ENCODE measurements at regions not wholly inside any gene's neighbourhood (a gene's known extent, or its start where the extent isn't known, plus 50 kb on each side); places are given as distances from the start of the nearest gene placed in this dataset.
A peak's percentile ranks its signal among the peaks of the same experiment; 100 is the strongest.

DNA sequence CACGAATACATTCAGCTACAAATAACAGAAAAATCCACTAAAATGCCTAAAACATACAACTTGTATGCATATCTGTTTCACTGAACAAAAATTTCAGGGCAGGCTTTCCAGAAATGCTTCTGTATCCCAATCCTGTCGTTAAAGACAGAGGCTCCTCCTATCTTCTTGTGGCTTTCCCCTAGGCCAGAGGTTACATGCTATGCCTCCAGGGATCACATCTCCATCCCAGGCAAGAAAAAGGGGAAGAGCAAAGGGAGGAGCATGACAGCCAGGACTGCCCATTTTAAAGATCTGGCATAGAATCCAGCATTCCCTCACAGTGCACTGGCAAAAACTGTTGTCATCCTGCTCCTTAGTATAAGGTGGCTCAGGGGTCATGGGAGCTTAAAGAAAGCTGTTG lies 268.7 kb upstream of the SETBP1 start:
- Histone ChIP-seq H3K4me3 (ENCODE audit: low read length) (no peak overlapping the region), H3K27me3 (ENCODE audit: control insufficient read depth, insufficient read depth) (no peaks in the 10 kb centered on the region), H3K27ac (ENCODE audit: low read length) (no peak overlapping the region), H3K4me1 (ENCODE audit: control insufficient read depth, insufficient read depth, low read length) (no peaks in the 10 kb centered on the region), H3K9me3 (ENCODE audit: control insufficient read depth, low read length) (no peaks in the 10 kb centered on the region)
- ATAC-seq (no peak), DNase-seq (no peak)
- intact Hi-C loops (cut with DNase I), result no loop called here
- 55% methylated on average over 2 of the region's 2 CpGs for whole genome bisulfite sequencing

DNA sequence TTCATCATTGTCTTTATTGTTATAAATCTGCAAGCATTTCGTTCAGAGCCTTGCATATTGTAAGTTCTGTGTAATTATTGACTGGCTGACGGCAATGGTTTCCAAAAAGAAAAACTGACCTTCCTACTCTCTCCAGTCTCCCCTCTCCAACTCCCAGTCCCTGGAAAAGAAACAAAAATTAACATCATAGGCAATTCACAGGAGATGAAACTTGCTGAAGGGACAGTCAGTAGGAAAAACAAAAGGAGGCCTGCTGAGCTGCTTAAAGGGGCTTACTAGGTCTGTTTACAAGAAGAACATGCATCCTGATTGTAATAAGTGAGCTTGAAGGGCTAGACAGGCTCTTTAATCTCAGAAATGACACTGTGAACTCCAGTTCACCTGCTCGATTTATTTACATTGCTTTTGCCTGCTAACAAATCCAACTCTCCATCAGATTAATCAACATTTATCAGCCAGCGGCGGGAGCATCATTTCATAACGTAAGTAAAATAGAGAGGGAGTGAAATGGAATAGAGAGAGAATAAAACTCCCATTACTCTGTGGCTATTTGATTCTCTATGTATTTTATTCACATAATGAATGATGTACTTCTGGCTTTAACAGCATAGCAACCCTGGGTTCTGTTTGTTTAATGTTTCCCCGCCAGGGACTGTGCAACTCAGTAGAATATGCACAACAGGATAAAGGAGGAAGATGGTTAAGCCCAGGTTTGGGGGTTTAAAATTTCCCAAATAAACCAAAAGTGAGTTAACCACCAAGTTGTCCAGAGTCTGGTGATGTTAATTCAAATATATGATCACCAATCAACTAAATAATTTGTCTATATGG lies 256.7 kb upstream of the SETBP1 start:
- no peaks in the 10 kb centered on the region for H3K4me1 ChIP-seq (ENCODE audit: control insufficient read depth, insufficient read depth, low read length)
- no peaks in the 10 kb centered on the region for H3K9me3 ChIP-seq (ENCODE audit: control insufficient read depth, low read length)
- 72% methylated on average over 7 of the region's 7 CpGs for WGBS
- H3K27me3 ChIP-seq (ENCODE audit: control insufficient read depth, insufficient read depth), result no peaks in the 10 kb centered on the region
- DNase-seq, result no peak
- intact Hi-C loops (cut with DNase I), result no loop called here
- ATAC-seq, result no peak
- H3K27ac ChIP-seq (ENCODE audit: low read length), result no peak overlapping the region
- H3K4me3 ChIP-seq (ENCODE audit: low read length), result no peak overlapping the region

DNA sequence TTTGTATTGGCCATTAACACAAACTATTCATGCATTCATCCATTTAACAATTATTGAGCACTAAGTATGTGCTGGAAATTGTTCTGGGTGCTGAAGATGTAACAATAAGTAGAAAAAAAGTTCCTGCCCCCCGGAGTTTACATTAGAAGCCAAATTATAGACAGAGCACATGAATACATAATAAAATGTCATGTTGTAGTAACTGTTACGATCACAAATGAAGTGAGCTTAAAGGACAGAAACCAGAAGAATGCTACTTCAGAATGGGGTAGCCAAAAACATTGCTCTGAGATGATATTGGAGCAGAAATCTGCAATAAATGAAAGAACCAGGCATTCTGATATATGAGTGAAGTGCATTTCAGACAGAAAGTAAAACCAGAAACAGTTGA lies 256.0 kb upstream of the SETBP1 start:
- WGBS, result 66% methylated on average over 2 of the region's 2 CpGs
- Histone ChIP-seq H3K27me3 (ENCODE audit: control insufficient read depth, insufficient read depth) (no peaks in the 10 kb centered on the region), H3K9me3 (ENCODE audit: control insufficient read depth, low read length) (no peaks in the 10 kb centered on the region), H3K4me3 (ENCODE audit: low read length) (no peak overlapping the region), H3K27ac (ENCODE audit: low read length) (no peak overlapping the region), H3K4me1 (ENCODE audit: control insufficient read depth, insufficient read depth, low read length) (no peaks in the 10 kb centered on the region)
- ATAC-seq, result no peak
- no peak for DNase-seq
- intact Hi-C loops (cut with DNase I), result no loop called here

- Histone ChIP-seq H3K4me1 (ENCODE audit: control insufficient read depth, insufficient read depth, low read length) (no peaks in the 10 kb centered on the region), H3K4me3 (ENCODE audit: low read length) (no peak overlapping the region), H3K9me3 (ENCODE audit: control insufficient read depth, low read length) (no peaks in the 10 kb centered on the region), H3K27me3 (ENCODE audit: control insufficient read depth, insufficient read depth) (no peaks in the 10 kb centered on the region), H3K27ac (ENCODE audit: low read length) (no peak overlapping the region)
- 73% methylated on average over 2 of the region's 2 CpGs for WGBS
- intact Hi-C loops (cut with DNase I), result no loop called here
- DNase-seq, result no peak
- no peak for ATAC-seq
Observed at GRCh38 chr18:44425161-44425560, 255.5 kb upstream of the SETBP1 start.

DNA sequence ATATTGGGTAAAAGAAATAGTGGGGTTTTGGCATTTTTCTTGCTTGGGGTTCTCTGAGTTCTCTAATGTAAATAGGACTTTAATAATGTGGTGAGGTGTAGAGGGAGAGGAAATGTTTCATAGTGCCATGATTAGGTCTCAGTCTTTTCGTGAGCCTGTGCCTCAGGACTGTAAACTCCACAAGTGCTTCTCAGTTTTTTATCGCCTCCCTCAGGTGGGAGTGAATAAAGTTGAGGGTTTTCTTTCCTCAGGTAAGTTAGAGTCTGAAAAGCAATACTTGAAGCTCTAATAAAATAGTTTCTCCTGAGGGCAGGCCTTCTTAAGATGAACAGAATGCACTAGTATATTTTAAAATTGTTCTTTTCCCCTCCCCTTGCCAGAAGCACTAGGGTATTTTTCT lies 243.1 kb upstream of the SETBP1 start:
- Histone ChIP-seq H3K9me3 (ENCODE audit: control insufficient read depth, low read length) (no peaks in the 10 kb centered on the region), H3K4me1 (ENCODE audit: control insufficient read depth, insufficient read depth, low read length) (no peaks in the 10 kb centered on the region), H3K27ac (ENCODE audit: low read length) (no peak overlapping the region), H3K4me3 (ENCODE audit: low read length) (no peak overlapping the region), H3K27me3 (ENCODE audit: control insufficient read depth, insufficient read depth) (no peaks in the 10 kb centered on the region)
- ATAC-seq (no peak), DNase-seq (no peak)
- intact Hi-C loops (cut with DNase I), result no loop called here
- WGBS, result 85% methylated on average over 2 of the region's 2 CpGs

GRCh38 chr18:44450226-44450625 lies 230.5 kb upstream of the SETBP1 start:
- Histone ChIP-seq H3K9me3 (ENCODE audit: control insufficient read depth, low read length) (no peaks in the 10 kb centered on the region), H3K4me3 (ENCODE audit: low read length) (no peak overlapping the region), H3K27ac (ENCODE audit: low read length) (no peak overlapping the region), H3K27me3 (ENCODE audit: control insufficient read depth, insufficient read depth) (no peaks in the 10 kb centered on the region), H3K4me1 (ENCODE audit: control insufficient read depth, insufficient read depth, low read length) (no peaks in the 10 kb centered on the region)
- 32% methylated on average over 2 of the region's 2 CpGs for WGBS
- DNase-seq (no peak), ATAC-seq (no peak)
- intact Hi-C loops (cut with DNase I), result no loop called here

DNA sequence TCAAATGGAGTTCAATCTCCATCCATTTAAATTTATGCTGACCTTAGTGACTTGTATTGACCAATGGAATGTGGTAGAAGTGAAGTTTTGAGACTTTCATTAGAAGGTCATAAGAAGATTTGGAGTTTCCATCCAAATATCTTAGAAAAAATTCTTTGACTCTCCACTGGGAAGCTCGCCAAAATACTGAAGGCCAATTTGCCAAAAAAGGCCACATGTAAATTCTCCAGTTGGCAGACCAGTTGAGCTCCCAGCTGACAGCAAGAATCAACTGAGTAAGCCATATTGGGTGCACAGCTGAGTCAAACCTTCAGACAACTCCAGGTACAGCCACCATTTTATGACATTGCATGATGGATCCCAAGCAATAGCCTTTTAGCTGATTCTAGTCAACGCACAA lies 228.3 kb upstream of the SETBP1 start:
- intact Hi-C loops (cut with DNase I), result no loop called here
- H3K4me3 ChIP-seq (ENCODE audit: low read length), result no peak overlapping the region
- ATAC-seq (no peak), DNase-seq (no peak)
- WGBS, result 78% methylated on average over 2 of the region's 2 CpGs
- no peak overlapping the region for H3K27ac ChIP-seq (ENCODE audit: low read length)
- H3K9me3 ChIP-seq (ENCODE audit: control insufficient read depth, low read length), result no peaks in the 10 kb centered on the region
- no peaks in the 10 kb centered on the region for H3K4me1 ChIP-seq (ENCODE audit: control insufficient read depth, insufficient read depth, low read length)
- no peaks in the 10 kb centered on the region for H3K27me3 ChIP-seq (ENCODE audit: control insufficient read depth, insufficient read depth)

DNA sequence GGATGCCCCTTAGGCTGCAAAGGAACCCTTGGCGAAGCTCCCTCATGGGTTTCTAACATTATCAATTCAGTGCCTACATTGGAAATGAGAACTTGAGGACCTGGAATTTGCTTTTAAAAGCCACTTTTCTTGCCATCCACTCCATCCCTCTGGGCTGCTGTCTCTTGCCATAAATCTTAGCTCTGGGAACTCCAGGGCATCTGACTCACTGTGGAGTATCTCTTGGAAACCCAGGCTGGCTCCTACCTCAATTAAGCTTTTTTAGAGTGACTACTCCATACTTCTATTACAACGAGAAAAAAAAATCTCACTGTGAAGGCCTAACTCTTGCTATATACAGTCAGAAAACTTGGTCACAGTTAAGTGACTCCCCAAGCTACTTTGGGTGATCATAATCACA lies 227.2 kb upstream of the SETBP1 start:
- no peaks in the 10 kb centered on the region for H3K4me1 ChIP-seq (ENCODE audit: control insufficient read depth, insufficient read depth, low read length)
- H3K4me3 ChIP-seq (ENCODE audit: low read length), result no peak overlapping the region
- H3K27ac ChIP-seq (ENCODE audit: low read length), result no peak overlapping the region
- WGBS, result 89% methylated on average over 2 of the region's 2 CpGs
- peaks cover 2% of the 10 kb centered on the region for H3K27me3 ChIP-seq (ENCODE audit: control insufficient read depth, insufficient read depth)
- H3K9me3 ChIP-seq (ENCODE audit: control insufficient read depth, low read length), result no peaks in the 10 kb centered on the region
- intact Hi-C loops (cut with DNase I), result no loop called here
- DNase-seq (no peak), ATAC-seq (no peak)

- no peak for ATAC-seq
- intact Hi-C loops (cut with DNase I), result no loop called here
Observed at GRCh38 chr18:44458777-44459176, 221.9 kb upstream of the SETBP1 start.

GRCh38 chr18:44464398-44465180 lies 216.1 kb upstream of the SETBP1 start:
- WGBS, result 50% methylated on average over 4 of the region's 4 CpGs
- Histone ChIP-seq H3K9me3 (ENCODE audit: control insufficient read depth, low read length) (no peaks in the 10 kb centered on the region), H3K27me3 (ENCODE audit: control insufficient read depth, insufficient read depth) (no peaks in the 10 kb centered on the region), H3K27ac (ENCODE audit: low read length) (no peak overlapping the region), H3K4me3 (ENCODE audit: low read length) (no peak overlapping the region), H3K4me1 (ENCODE audit: control insufficient read depth, insufficient read depth, low read length) (no peaks in the 10 kb centered on the region)
- DNase-seq, result no peak
- ATAC-seq, result peak; percentile 76 to 83
- intact Hi-C loops (cut with DNase I), result no loop called here

More at GRCh38 chr18:44458777-44459176, 221.9 kb upstream of the SETBP1 start:
- H3K4me1 ChIP-seq (ENCODE audit: control insufficient read depth, insufficient read depth, low read length), result no peaks in the 10 kb centered on the region
- no peak for DNase-seq
- H3K27ac ChIP-seq (ENCODE audit: low read length), result no peak overlapping the region
- peaks cover 2% of the 10 kb centered on the region for H3K27me3 ChIP-seq (ENCODE audit: control insufficient read depth, insufficient read depth)
- H3K4me3 ChIP-seq (ENCODE audit: low read length), result no peak overlapping the region
- no peaks in the 10 kb centered on the region for H3K9me3 ChIP-seq (ENCODE audit: control insufficient read depth, low read length)
- 85% methylated on average over 2 of the region's 2 CpGs for WGBS

GRCh38 chr18:44465381-44465841 lies 215.3 kb upstream of the SETBP1 start:
- no peak overlapping the region for H3K27ac ChIP-seq (ENCODE audit: low read length)
- intact Hi-C loops (cut with DNase I), result no loop called here
- peak in 1 of 2 donors; percentile 66 for ATAC-seq

More at GRCh38 chr18:44465381-44465841, 215.3 kb upstream of the SETBP1 start:
- 38% methylated on average over 2 of the region's 2 CpGs for WGBS
- no peak overlapping the region for H3K4me3 ChIP-seq (ENCODE audit: low read length)
- no peaks in the 10 kb centered on the region for H3K9me3 ChIP-seq (ENCODE audit: control insufficient read depth, low read length)
- peak in 1 of 3 donors; percentile 51 for DNase-seq
- H3K27me3 ChIP-seq (ENCODE audit: control insufficient read depth, insufficient read depth), result no peaks in the 10 kb centered on the region
- H3K4me1 ChIP-seq (ENCODE audit: control insufficient read depth, insufficient read depth, low read length), result no peaks in the 10 kb centered on the region

All from right cardiac atrium (tissue), 5 donors.